GM12865 (cell line): ENCODE measurements at regions not wholly inside any gene's neighbourhood (a gene's known extent, or its start where the extent isn't known, plus 50 kb on each side); places are given as distances from the start of the nearest gene placed in this dataset.

Experiments
- DNase-seq: peaks from one replicate; pipeline ENCODE4 v3.0.0; 2010; ENCODE audit warnings: low read depth
- H3K4me3 ChIP-seq: 2 replicates; pipeline ENCODE4 v1.5.1; 2011; ENCODE audit warnings: mild to moderate bottlenecking, low read depth, low read length, control low read depth
- CTCF ChIP-seq: IDR thresholded peaks from 2 replicates; pipeline ENCODE4 v1.5.1; 2011; ENCODE audit warnings: low read length, control low read depth, low read depth, inconsistent platforms; ENCODE audit not compliant: insufficient read depth; ENCODE audit errors: missing control alignments

- no peak for TF ChIP-seq CTCF
- no peak overlapping the region for H3K4me3 ChIP-seq
- DNase-seq: no peak
These were observed 967.2 kb upstream of the AMELY start for GRCh38 chrY:7878719-7879118.

- DNase-seq: no peak
- no peak for TF ChIP-seq CTCF
- no peak overlapping the region for H3K4me3 ChIP-seq
These were observed 965.9 kb upstream of the AMELY start for GRCh38 chrY:7877458-7877857.

- no peak for DNase-seq
- H3K4me3 ChIP-seq: no peak overlapping the region
- TF ChIP-seq CTCF: no peak
These were observed 962.5 kb upstream of the AMELY start for GRCh38 chrY:7874080-7874479.

GRCh38 chrY:7871304-7871932 lies 959.9 kb upstream of the AMELY start:
- no peak for DNase-seq
- TF ChIP-seq CTCF: no peak
- H3K4me3 ChIP-seq: no peak overlapping the region

GRCh38 chrY:7866976-7867375 lies 955.4 kb upstream of the AMELY start:
- no peak for DNase-seq
- H3K4me3 ChIP-seq: no peak overlapping the region
- TF ChIP-seq CTCF: no peak

GRCh38 chrY:7860781-7861614 lies 949.4 kb upstream of the AMELY start:
- no peak for TF ChIP-seq CTCF
- H3K4me3 ChIP-seq: no peak overlapping the region
- no peak for DNase-seq
